ENCODE measurements at regions not wholly inside any gene's neighbourhood (a gene's known extent, or its start where the extent isn't known, plus 50 kb on each side); places are given as distances from the start of the nearest gene placed in this dataset.
"Not testable (repeated sequence)": the region's sequence is repeated elsewhere in the genome, so short reads cannot be mapped to it uniquely, and the experiment has no call there.

DNA sequence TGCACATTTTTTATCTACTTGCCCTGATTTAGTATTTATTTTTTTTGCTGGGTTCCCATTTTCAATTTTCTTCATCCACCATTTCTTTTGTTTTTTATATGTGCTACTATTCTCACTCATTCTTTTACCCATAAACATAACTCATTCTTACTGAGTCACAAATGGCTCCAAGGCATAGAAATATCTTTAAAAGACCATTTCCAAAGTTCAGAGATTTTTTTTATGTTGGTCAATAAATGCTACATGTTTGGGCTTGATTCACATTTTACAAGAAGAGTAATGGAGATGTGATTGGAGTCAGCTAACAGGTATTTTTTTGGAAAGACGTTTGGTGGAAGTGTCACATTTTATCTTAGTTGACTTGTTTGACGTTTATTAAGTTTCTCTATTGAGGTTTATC lies 1303.2 kb upstream of the LRRTM3 start:
- TF ChIP-seq, protein P1, sequence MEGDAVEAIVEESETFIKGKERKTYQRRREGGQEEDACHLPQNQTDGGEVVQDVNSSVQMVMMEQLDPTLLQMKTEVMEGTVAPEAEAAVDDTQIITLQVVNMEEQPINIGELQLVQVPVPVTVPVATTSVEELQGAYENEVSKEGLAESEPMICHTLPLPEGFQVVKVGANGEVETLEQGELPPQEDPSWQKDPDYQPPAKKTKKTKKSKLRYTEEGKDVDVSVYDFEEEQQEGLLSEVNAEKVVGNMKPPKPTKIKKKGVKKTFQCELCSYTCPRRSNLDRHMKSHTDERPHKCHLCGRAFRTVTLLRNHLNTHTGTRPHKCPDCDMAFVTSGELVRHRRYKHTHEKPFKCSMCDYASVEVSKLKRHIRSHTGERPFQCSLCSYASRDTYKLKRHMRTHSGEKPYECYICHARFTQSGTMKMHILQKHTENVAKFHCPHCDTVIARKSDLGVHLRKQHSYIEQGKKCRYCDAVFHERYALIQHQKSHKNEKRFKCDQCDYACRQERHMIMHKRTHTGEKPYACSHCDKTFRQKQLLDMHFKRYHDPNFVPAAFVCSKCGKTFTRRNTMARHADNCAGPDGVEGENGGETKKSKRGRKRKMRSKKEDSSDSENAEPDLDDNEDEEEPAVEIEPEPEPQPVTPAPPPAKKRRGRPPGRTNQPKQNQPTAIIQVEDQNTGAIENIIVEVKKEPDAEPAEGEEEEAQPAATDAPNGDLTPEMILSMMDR (IDR thresholded peaks at IDR 0.05), result no peak
- H3K27me3 ChIP-seq, result no peaks in the 10 kb centered on the region
- intact Hi-C loops (cut with DNase I; ENCODE audit: low total_unique reads), result no loop called here
- no peaks in the 10 kb centered on the region for H3K36me3 ChIP-seq
- H3K27ac ChIP-seq, result no peak overlapping the region
- H3K4me1 ChIP-seq, result no peaks in the 10 kb centered on the region
- DNase-seq, result no peak
- no peak overlapping the region for H3K4me3 ChIP-seq
- H3K9me3 ChIP-seq, result no peaks in the 10 kb centered on the region

DNA sequence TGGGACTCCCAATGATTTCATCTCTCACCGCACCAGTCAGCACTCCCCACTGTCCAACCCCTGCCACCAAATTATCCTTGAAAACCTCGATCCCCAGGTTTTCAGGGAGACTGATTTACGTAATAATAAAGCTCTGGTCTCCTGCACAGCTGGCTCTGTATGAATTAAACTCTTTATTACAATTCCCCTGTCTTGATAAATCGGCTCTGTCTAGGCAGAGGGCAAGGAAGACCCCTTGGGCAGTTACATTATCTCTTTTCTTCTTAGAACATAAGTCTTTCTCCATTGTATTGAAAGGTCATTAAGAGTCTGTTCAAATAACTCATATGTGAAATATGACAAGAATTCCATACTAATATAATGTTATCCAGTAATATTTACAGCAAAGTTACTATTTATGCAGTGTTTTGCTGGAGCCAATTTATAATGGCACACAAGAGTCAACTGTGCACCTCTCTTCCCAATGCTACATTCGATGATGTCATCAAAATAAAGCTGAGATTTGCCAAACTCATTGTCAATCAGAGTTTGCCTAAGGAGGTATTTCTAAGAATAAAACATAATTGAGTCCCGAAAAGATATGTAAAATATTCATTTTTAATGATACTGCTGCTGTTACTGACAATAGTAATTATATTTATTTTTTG lies 1297.2 kb upstream of the LRRTM3 start:
- Histone ChIP-seq H3K4me3 (no peak overlapping the region), H3K27me3 (no peaks in the 10 kb centered on the region), H3K27ac (no peak overlapping the region), H3K36me3 (no peaks in the 10 kb centered on the region), H3K9me3 (no peaks in the 10 kb centered on the region), H3K4me1 (no peaks in the 10 kb centered on the region)
- TF ChIP-seq, protein P1 (IDR thresholded peaks at IDR 0.05), result no peak
- intact Hi-C loops (cut with DNase I; ENCODE audit: low total_unique reads), result no loop called here
- DNase-seq, result no peak

DNA sequence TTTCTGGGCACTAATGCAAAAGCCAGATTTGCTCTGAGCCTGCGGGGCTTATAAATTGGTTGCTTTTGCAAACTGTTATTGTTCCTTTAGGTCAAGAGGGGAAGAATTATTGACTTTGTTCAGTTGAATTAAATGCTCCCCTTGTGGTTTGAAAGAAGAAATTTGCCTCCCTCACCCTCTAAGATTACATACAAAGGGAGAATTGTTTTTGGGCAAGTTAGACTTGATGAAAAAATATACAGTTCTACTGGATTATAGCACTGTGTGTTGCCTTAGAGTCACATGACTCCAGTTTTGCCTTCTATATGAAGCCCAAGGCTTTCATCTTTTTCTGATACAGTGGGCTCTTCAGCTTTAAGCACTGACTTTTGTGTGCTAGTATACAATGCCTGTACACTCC lies 1265.8 kb upstream of the LRRTM3 start:
- intact Hi-C loops (cut with DNase I; ENCODE audit: low total_unique reads), result no loop called here
- H3K4me1 ChIP-seq, result no peaks in the 10 kb centered on the region
- no peak overlapping the region for H3K4me3 ChIP-seq
- H3K27ac ChIP-seq, result no peak overlapping the region
- no peaks in the 10 kb centered on the region for H3K36me3 ChIP-seq
- no peaks in the 10 kb centered on the region for H3K27me3 ChIP-seq
- TF ChIP-seq, protein P1 (IDR thresholded peaks at IDR 0.05), result no peak
- no peak for DNase-seq
- no peaks in the 10 kb centered on the region for H3K9me3 ChIP-seq

DNA sequence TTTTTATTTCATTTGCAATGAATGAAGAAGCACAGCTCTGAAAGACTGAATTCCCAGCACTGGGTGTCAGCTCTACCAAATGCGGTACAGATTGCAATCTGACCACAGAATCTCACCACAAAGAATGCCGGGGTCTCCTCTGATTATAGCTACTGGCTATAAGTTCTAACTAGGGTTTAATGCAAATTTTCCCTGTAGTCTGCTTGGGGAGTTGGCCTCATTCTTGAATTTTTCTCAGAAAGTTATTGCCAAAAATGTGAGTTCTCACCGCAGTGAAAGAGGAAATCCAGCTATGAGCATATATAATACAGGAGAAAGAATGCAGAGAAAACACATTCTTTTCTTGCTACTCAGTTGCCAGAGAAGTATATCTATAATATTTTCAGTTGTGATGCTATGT lies 1255.7 kb upstream of the LRRTM3 start:
- Histone ChIP-seq H3K9me3 (no peaks in the 10 kb centered on the region), H3K4me1 (no peaks in the 10 kb centered on the region), H3K4me3 (no peak overlapping the region), H3K36me3 (no peaks in the 10 kb centered on the region), H3K27me3 (no peaks in the 10 kb centered on the region), H3K27ac (no peak overlapping the region)
- no peak for DNase-seq
- intact Hi-C loops (cut with DNase I; ENCODE audit: low total_unique reads), result no loop called here
- TF ChIP-seq, protein P1 (IDR thresholded peaks at IDR 0.05), result no peak

DNA sequence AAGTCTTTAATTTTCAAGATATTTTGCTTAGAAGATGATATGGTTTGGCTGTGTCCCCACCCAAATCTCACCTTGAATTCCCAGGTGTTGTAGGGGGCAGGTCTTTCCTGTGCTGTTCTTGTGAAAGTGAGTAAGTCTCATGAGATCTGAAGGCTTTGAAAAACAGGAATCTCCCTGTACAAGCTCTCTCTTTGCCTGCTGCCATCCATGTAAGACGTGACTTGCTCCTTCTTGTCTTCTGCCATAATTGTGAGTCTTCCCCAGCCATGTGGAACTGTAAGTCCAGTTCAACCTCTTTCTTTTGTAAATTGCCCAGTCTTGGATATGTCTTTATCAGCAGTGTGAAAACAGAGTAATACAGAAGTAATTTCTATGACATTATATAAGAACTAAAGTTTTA lies 1255.2 kb upstream of the LRRTM3 start:
- intact Hi-C loops (cut with DNase I; ENCODE audit: low total_unique reads); H3K27me3 ChIP-seq; H3K4me1 ChIP-seq; DNase-seq; H3K27ac ChIP-seq; H3K9me3 ChIP-seq; H3K4me3 ChIP-seq; H3K36me3 ChIP-seq: not testable (repeated sequence)

DNA sequence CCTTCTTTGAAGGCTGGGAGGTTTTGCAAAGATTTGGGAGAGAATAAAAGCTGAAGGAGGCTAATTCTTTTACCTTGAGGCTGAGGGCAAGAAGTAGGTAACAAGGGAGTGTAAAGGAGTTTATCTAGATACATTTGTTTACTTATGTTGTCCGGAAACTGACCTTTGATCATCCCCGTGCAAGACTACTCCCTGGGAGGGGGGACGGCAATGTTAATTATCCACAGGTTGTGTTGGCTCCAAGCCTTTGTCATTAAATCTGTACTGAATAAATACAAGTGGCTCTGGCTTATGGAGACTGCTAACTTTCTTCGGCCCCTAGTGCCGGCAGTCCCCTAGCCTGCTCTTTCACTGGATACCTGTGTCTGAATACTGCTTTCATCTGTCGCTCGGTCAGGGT lies 1250.6 kb upstream of the LRRTM3 start:
- intact Hi-C loops (cut with DNase I; ENCODE audit: low total_unique reads), result no loop called here
- no peak for DNase-seq
- H3K4me3 ChIP-seq, result no peak overlapping the region

More for the DNA sequence above, 1250.6 kb upstream of the LRRTM3 start:
- Histone ChIP-seq H3K27ac (no peak overlapping the region), H3K4me1 (no peaks in the 10 kb centered on the region), H3K9me3 (no peaks in the 10 kb centered on the region), H3K36me3 (no peaks in the 10 kb centered on the region), H3K27me3 (no peaks in the 10 kb centered on the region)
- TF ChIP-seq, protein P1 (IDR thresholded peaks at IDR 0.05), result no peak
